ENCODE measurements at regions not wholly inside any gene's neighbourhood (a gene's known extent, or its start where the extent isn't known, plus 50 kb on each side); places are given as distances from the start of the nearest gene placed in this dataset.

GRCh38 chr2:44079686-44080085 is 83.9 kb upstream of the LRPPRC start:
- WGBS, 2 experiments (ENCODE audit: low coverage in 1 of 2, low lambda C conversion rate in 2 of 2, missing lambda C conversion rate in 2 of 2), result 75 to 78% methylated on average over 3 of the region's 3 CpGs
- no peak for TF ChIP-seq EZH2 (IDR thresholded peaks at IDR 0.05; ENCODE audit: insufficient read depth, poor library complexity, severe bottlenecking)
- no peak for TF ChIP-seq EZH2phosphoT487 (IDR thresholded peaks at IDR 0.05; ENCODE audit: insufficient read depth, low read depth)

DNA sequence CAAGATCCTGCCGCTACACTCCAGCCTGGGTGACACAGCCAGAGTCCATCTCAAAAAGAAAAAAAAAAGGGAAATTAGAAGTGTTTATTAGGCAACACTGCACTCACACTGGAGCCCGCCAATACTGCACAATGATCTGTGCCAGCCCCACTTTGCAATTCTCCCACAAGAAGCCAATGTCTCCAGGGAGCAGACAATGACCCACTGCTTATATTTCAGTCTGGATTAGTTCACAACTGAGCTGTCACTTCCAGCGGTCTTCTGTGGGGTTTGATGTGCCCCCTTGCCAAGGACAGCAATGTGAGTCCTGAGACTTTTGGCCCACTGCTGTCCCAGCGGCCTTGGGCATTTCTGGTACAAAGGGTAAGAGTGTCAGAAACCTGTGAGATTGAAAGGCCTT is 85.6 kb upstream of the PPM1B start:
- Histone ChIP-seq H3K27ac (no peak overlapping the region), H3K36me3 (ENCODE audit: low read depth) (no peaks in the 10 kb centered on the region), H4K20me1 (ENCODE audit: insufficient read depth) (no peaks in the 10 kb centered on the region), H3K4me1 (ENCODE audit: insufficient read depth) (peaks cover 5% of the 10 kb centered on the region; the same call in 1 of the 2 replicates), H3K27me3 (replicated peaks; ENCODE audit: insufficient read depth) (no peaks in the 10 kb centered on the region; the same call in 1 of the 2 replicates), H3K9me3 (ENCODE audit: low read depth) (no peaks in the 10 kb centered on the region), H3K4me3 (no peak overlapping the region), H3K9me2 (ENCODE audit: insufficient read depth) (no peaks in the 10 kb centered on the region), H2AFZ (no peak overlapping the region), H3K9ac (no peak overlapping the region), H3K79me2 (ENCODE audit: insufficient read depth) (no peaks in the 10 kb centered on the region), H3F3A (ENCODE audit: insufficient read depth) (no peaks in the 10 kb centered on the region), H3K4me2 (ENCODE audit: unreplicated experiment) (no peak overlapping the region)
- TF ChIP-seq EZH2 (IDR thresholded peaks at IDR 0.05; ENCODE audit: insufficient read depth, poor library complexity, severe bottlenecking) (no peak), EZH2phosphoT487 (IDR thresholded peaks at IDR 0.05; ENCODE audit: insufficient read depth, low read depth) (no peak)
- DNase-seq, result no peak
- in situ Hi-C loops (cut with MboI), result no loop called here
- WGBS, 2 experiments (ENCODE audit: low coverage in 1 of 2, low lambda C conversion rate in 2 of 2, missing lambda C conversion rate in 2 of 2), result 74 to 77% methylated on average over 4 of the region's 4 CpGs

More at GRCh38 chr2:44079686-44080085, 83.9 kb upstream of the LRPPRC start:
- Histone ChIP-seq H3K9me2 (ENCODE audit: insufficient read depth) (no peaks in the 10 kb centered on the region), H4K20me1 (ENCODE audit: insufficient read depth) (no peaks in the 10 kb centered on the region), H3K4me3 (no peak overlapping the region), H3F3A (ENCODE audit: insufficient read depth) (no peaks in the 10 kb centered on the region), H3K9me3 (ENCODE audit: low read depth) (no peaks in the 10 kb centered on the region), H2AFZ (no peak overlapping the region), H3K79me2 (ENCODE audit: insufficient read depth) (no peaks in the 10 kb centered on the region), H3K4me1 (ENCODE audit: insufficient read depth) (no peaks in the 10 kb centered on the region), H3K27me3 (replicated peaks; ENCODE audit: insufficient read depth) (no peaks in the 10 kb centered on the region; the same call in 1 of the 2 replicates), H3K9ac (no peak overlapping the region), H3K4me2 (ENCODE audit: unreplicated experiment) (no peak overlapping the region), H3K36me3 (ENCODE audit: low read depth) (no peaks in the 10 kb centered on the region), H3K27ac (no peak overlapping the region)
- in situ Hi-C loops (cut with MboI), result no loop called here
- DNase-seq, result no peak

DNA sequence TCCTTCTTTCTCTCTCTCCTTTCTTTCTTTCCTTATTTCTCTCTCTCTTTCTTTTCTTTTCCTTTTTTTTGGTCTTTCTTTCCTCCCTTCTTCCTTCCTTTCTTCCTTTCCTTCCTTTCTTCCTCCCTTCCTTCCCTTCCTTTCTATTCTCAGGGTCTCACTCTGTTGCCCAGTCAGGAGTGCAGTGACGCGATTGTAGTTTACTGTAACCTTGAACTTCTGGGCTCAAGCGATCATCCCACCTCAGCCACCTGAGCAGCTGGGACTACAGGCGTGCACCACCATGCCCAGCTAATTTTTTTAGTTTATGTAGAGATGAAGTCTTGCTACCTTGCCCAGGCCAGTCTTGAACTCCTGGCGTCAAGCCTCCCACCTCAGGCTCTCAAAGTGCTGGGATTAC is 83.8 kb upstream of the PPM1B start:
- no peaks in the 10 kb centered on the region for H3F3A ChIP-seq (ENCODE audit: insufficient read depth)
- H4K20me1 ChIP-seq (ENCODE audit: insufficient read depth), result no peaks in the 10 kb centered on the region
- no peak for TF ChIP-seq EZH2 (IDR thresholded peaks at IDR 0.05; ENCODE audit: insufficient read depth, poor library complexity, severe bottlenecking)
- TF ChIP-seq EZH2phosphoT487 (IDR thresholded peaks at IDR 0.05; ENCODE audit: insufficient read depth, low read depth), result no peak
- peaks cover 5% of the 10 kb centered on the region; the same call in 1 of the 2 replicates for H3K4me1 ChIP-seq (ENCODE audit: insufficient read depth)
- no peak overlapping the region for H3K27ac ChIP-seq
- WGBS, 2 experiments (ENCODE audit: low coverage in 1 of 2, low lambda C conversion rate in 2 of 2, missing lambda C conversion rate in 2 of 2), result 86 to 92% methylated on average over 5 of the region's 5 CpGs
- no peaks in the 10 kb centered on the region for H3K9me3 ChIP-seq (ENCODE audit: low read depth)
- no peak overlapping the region for H3K9ac ChIP-seq
- no peaks in the 10 kb centered on the region for H3K79me2 ChIP-seq (ENCODE audit: insufficient read depth)
- no peak overlapping the region for H3K4me3 ChIP-seq
- DNase-seq, result no peak
- H2AFZ ChIP-seq, result no peak overlapping the region
- H3K9me2 ChIP-seq (ENCODE audit: insufficient read depth), result no peaks in the 10 kb centered on the region
- in situ Hi-C loops (cut with MboI), result no loop called here
- no peaks in the 10 kb centered on the region for H3K36me3 ChIP-seq (ENCODE audit: low read depth)
- no peak overlapping the region for H3K4me2 ChIP-seq (ENCODE audit: unreplicated experiment)
- no peaks in the 10 kb centered on the region for H3K27me3 ChIP-seq (replicated peaks; ENCODE audit: insufficient read depth)

- H3K27me3 ChIP-seq (replicated peaks; ENCODE audit: insufficient read depth), result no peaks in the 10 kb centered on the region
- TF ChIP-seq EZH2phosphoT487 (IDR thresholded peaks at IDR 0.05; ENCODE audit: insufficient read depth, low read depth) (no peak), EZH2 (IDR thresholded peaks at IDR 0.05; ENCODE audit: insufficient read depth, poor library complexity, severe bottlenecking) (no peak)
- peak overlapping the region; percentile 47 for H3K9ac ChIP-seq
- DNase-seq, result no peak
- H3K4me2 ChIP-seq (ENCODE audit: unreplicated experiment), result peak overlapping the region; percentile 73
- no peaks in the 10 kb centered on the region for H4K20me1 ChIP-seq (ENCODE audit: insufficient read depth)
- no peaks in the 10 kb centered on the region for H3K9me2 ChIP-seq (ENCODE audit: insufficient read depth)
- H2AFZ ChIP-seq, result peak overlapping the region; percentile 86
- WGBS, 2 experiments (ENCODE audit: low coverage in 1 of 2, low lambda C conversion rate in 2 of 2, missing lambda C conversion rate in 2 of 2), result 60 to 71% methylated on average over 12 of the region's 12 CpGs
- no peaks in the 10 kb centered on the region for H3F3A ChIP-seq (ENCODE audit: insufficient read depth)
- H3K27ac ChIP-seq, result no peak overlapping the region
- in situ Hi-C loops (cut with MboI), result no loop called here
- no peaks in the 10 kb centered on the region for H3K36me3 ChIP-seq (ENCODE audit: low read depth)
- peak overlapping the region; percentile 71 for H3K4me3 ChIP-seq
- H3K79me2 ChIP-seq (ENCODE audit: insufficient read depth), result no peaks in the 10 kb centered on the region
- peaks cover 5% of the 10 kb centered on the region; the same call in 1 of the 2 replicates for H3K4me1 ChIP-seq (ENCODE audit: insufficient read depth)
- H3K9me3 ChIP-seq (ENCODE audit: low read depth), result no peaks in the 10 kb centered on the region
Measured at GRCh38 chr2:44086629-44087028, 82.0 kb upstream of the PPM1B start.
